Uterus (tissue), 3 donors: ENCODE measurements at regions not wholly inside any gene's neighbourhood (a gene's known extent, or its start where the extent isn't known, plus 50 kb on each side); places are given as distances from the start of the nearest gene placed in this dataset.

Experiments
- DNase-seq, 2 donors: peaks; one replicate each; pipeline ENCODE4 v3.0.0-alpha.2; 2019 to 2020
- H3K27ac ChIP-seq, 2 donors: fragments of 200-600 bp; sonication (generic); 1 replicate in 1 of 2; 2 replicates in 1 of 2; pipeline ENCODE4 v1.5.1; 2016 to 2018
- H3K27me3 ChIP-seq, 2 donors: fragments of 200-600 bp; sonication (generic); one replicate each; pipeline ENCODE4 v1.5.1; 2018 to 2019; ENCODE audit warnings: control low read depth in 1 of 2
- H3K36me3 ChIP-seq, 2 donors: fragments of 200-600 bp; sonication (generic); one replicate each; pipeline ENCODE4 v1.5.1; 2019; ENCODE audit warnings: control low read depth in 1 of 2
- H3K4me1 ChIP-seq, 2 donors: fragments of 200-600 bp; sonication (generic); one replicate each; pipeline ENCODE4 v1.5.1; 2018 to 2019; ENCODE audit warnings: control low read depth in 1 of 2
- H3K4me3 ChIP-seq, 2 donors: fragments of 200-600 bp; sonication (generic); 1 replicate in 1 of 2; 2 replicates in 1 of 2; pipeline ENCODE4 v1.5.1; 2018 to 2019; ENCODE audit warnings: mild to moderate bottlenecking in 1 of 2
- H3K9me3 ChIP-seq, 2 donors: fragments of 200-600 bp; sonication (generic); one replicate each; pipeline ENCODE4 v1.5.1; 2019; ENCODE audit warnings: control low read depth in 1 of 2
- POLR2A ChIP-seq, 2 donors: fragments of 450-650 bp; IDR thresholded peaks; one replicate each; pipeline ENCODE4 v1.6.1; 2016; ENCODE audit warnings: antibody characterized with exemption in 2 of 2, mild to moderate bottlenecking in 1 of 2, moderate library complexity in 1 of 2
- intact Hi-C: fragments of 100-400 bp; cut with DNase I; formaldehyde crosslinking; loops from one replicate; pipeline ENCODE4 v1.15.1; 2023; ENCODE audit warnings: low total_unique reads
- TF ChIP-seq, protein P1 (sequence below), 4 experiments: fragments of 200-600 bp in 2 of 4; fragments of 450-650 bp in 2 of 4; sonication (generic) in 2 of 4; IDR thresholded peaks; one replicate each; pipeline ENCODE4 v1.5.1; 2016 to 2019; ENCODE audit warnings: antibody characterized with exemption in 4 of 4, mild to moderate bottlenecking in 2 of 4, moderate library complexity in 1 of 4
- donor health status: DM: yes; HTN: yes; CAD: no.

GRCh38 chr3:78076379-78076778 lies 1036.5 kb downstream of the ROBO2 start:
- Histone ChIP-seq H3K4me3 (no peak overlapping the region), H3K9me3 (no peaks in the 10 kb centered on the region), H3K36me3 (no peaks in the 10 kb centered on the region), H3K27ac (no peak overlapping the region), H3K4me1 (no peaks in the 10 kb centered on the region), H3K27me3 (no peaks in the 10 kb centered on the region)
- intact Hi-C loops, result no loop called here
- TF ChIP-seq, protein P1, sequence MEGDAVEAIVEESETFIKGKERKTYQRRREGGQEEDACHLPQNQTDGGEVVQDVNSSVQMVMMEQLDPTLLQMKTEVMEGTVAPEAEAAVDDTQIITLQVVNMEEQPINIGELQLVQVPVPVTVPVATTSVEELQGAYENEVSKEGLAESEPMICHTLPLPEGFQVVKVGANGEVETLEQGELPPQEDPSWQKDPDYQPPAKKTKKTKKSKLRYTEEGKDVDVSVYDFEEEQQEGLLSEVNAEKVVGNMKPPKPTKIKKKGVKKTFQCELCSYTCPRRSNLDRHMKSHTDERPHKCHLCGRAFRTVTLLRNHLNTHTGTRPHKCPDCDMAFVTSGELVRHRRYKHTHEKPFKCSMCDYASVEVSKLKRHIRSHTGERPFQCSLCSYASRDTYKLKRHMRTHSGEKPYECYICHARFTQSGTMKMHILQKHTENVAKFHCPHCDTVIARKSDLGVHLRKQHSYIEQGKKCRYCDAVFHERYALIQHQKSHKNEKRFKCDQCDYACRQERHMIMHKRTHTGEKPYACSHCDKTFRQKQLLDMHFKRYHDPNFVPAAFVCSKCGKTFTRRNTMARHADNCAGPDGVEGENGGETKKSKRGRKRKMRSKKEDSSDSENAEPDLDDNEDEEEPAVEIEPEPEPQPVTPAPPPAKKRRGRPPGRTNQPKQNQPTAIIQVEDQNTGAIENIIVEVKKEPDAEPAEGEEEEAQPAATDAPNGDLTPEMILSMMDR (IDR thresholded peaks at IDR 0.05), result no peak
- no peak for TF ChIP-seq POLR2A (IDR thresholded peaks at IDR 0.05)
- no peak for DNase-seq

DNA sequence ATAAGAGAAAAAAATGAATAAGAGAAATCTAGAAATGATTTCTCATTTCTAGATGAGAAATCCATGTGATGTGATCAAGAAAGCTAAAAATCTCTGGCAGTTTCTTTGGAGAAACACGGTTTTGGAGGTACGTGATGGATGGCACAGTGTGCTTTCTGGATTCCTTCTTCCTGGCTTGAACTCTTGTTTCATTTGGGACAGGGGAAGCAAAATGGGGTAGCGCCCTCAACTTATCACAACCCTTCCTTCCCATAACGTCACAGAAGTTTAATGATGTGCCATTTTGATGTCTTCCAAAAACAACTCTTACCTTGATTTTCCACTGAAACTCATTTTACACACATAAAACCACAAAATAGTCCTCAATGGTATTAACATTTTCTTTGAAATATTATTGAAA lies 1037.3 kb downstream of the ROBO2 start:
- Histone ChIP-seq H3K27me3 (no peaks in the 10 kb centered on the region), H3K4me3 (no peak overlapping the region), H3K9me3 (no peaks in the 10 kb centered on the region), H3K4me1 (no peaks in the 10 kb centered on the region), H3K27ac (no peak overlapping the region), H3K36me3 (no peaks in the 10 kb centered on the region)
- TF ChIP-seq, protein P1 (IDR thresholded peaks at IDR 0.05), result no peak
- TF ChIP-seq POLR2A (IDR thresholded peaks at IDR 0.05), result no peak
- intact Hi-C loops, result no loop called here
- no peak for DNase-seq

GRCh38 chr3:78077842-78078241 lies 1037.9 kb downstream of the ROBO2 start:
- no peak for DNase-seq
- no peaks in the 10 kb centered on the region for H3K36me3 ChIP-seq
- no peak for TF ChIP-seq POLR2A (IDR thresholded peaks at IDR 0.05)
- TF ChIP-seq, protein P1 (IDR thresholded peaks at IDR 0.05), result no peak
- intact Hi-C loops, result no loop called here
- no peaks in the 10 kb centered on the region for H3K27me3 ChIP-seq
- H3K9me3 ChIP-seq, result no peaks in the 10 kb centered on the region
- H3K4me3 ChIP-seq, result no peak overlapping the region
- no peak overlapping the region for H3K27ac ChIP-seq
- H3K4me1 ChIP-seq, result no peaks in the 10 kb centered on the region

- Histone ChIP-seq H3K9me3 (no peaks in the 10 kb centered on the region), H3K4me3 (no peak overlapping the region), H3K27me3 (no peaks in the 10 kb centered on the region), H3K36me3 (no peaks in the 10 kb centered on the region), H3K4me1 (no peaks in the 10 kb centered on the region), H3K27ac (no peak overlapping the region)
- TF ChIP-seq POLR2A (IDR thresholded peaks at IDR 0.05), result no peak
- no peak for DNase-seq
- intact Hi-C loops, result no loop called here
Measured at GRCh38 chr3:78079514-78079913, 1039.6 kb downstream of the ROBO2 start.

GRCh38 chr3:78086150-78086549 lies 1046.3 kb downstream of the ROBO2 start:
- Histone ChIP-seq H3K27ac (no peak overlapping the region), H3K27me3 (no peaks in the 10 kb centered on the region), H3K9me3 (no peaks in the 10 kb centered on the region), H3K4me1 (no peaks in the 10 kb centered on the region), H3K36me3 (no peaks in the 10 kb centered on the region), H3K4me3 (no peak overlapping the region)
- no peak for DNase-seq
- TF ChIP-seq POLR2A (IDR thresholded peaks at IDR 0.05), result no peak
- TF ChIP-seq, protein P1 (IDR thresholded peaks at IDR 0.05), result no peak
- intact Hi-C loops, result no loop called here

DNA sequence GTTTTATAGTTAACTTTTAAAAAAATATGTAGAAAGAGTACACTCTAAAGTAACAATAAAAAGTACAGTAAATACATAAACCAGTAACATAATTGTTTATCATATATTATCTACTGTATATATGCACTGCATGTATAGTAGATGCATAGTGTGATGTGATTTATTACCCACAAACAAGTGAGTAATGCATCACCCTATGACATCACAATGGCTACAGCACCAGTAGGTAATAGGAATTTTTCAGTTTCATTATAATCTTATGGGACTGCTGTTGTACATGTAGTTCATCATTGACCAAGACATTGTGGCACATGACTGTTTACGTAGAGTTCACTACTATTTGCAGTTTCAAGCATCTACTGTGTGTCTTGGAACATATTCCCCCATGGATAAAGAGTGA lies 1047.2 kb downstream of the ROBO2 start:
- H3K4me1 ChIP-seq, result no peaks in the 10 kb centered on the region
- H3K36me3 ChIP-seq, result no peaks in the 10 kb centered on the region
- TF ChIP-seq, protein P1 (IDR thresholded peaks at IDR 0.05), result no peak
- TF ChIP-seq POLR2A (IDR thresholded peaks at IDR 0.05), result no peak
- H3K4me3 ChIP-seq, result no peak overlapping the region
- H3K9me3 ChIP-seq, result no peaks in the 10 kb centered on the region
- H3K27ac ChIP-seq, result no peak overlapping the region
- no peaks in the 10 kb centered on the region for H3K27me3 ChIP-seq
- intact Hi-C loops, result no loop called here
- no peak for DNase-seq
